ENCODE measurements at regions not wholly inside any gene's neighbourhood (a gene's known extent, or its start where the extent isn't known, plus 50 kb on each side); places are given as distances from the start of the nearest gene placed in this dataset.

- intact Hi-C loops (cut with DNase I; ENCODE audit: low total_unique reads), result no loop called here
- Histone ChIP-seq H3K4me3 (no peak overlapping the region), H3K27ac (no peak overlapping the region), H3K4me1 (no peaks in the 10 kb centered on the region), H3K36me3 (ENCODE audit: low read depth, missing control alignments) (no peaks in the 10 kb centered on the region), H3K27me3 (no peaks in the 10 kb centered on the region), H3K9me3 (no peaks in the 10 kb centered on the region)
- no peak for TF ChIP-seq CTCF (IDR thresholded peaks at IDR 0.05)
- TF ChIP-seq POLR2A (IDR thresholded peaks at IDR 0.05), result no peak
- DNase-seq, result no peak
Measured at GRCh38 chr1:55824251-55824640, 609.1 kb upstream of the USP24 start.

GRCh38 chr1:55823541-55824250 lies 608.5 kb upstream of the USP24 start:
- DNase-seq, result no peak
- H3K9me3 ChIP-seq, result no peaks in the 10 kb centered on the region
- no peaks in the 10 kb centered on the region for H3K27me3 ChIP-seq
- H3K27ac ChIP-seq, result no peak overlapping the region
- no peaks in the 10 kb centered on the region for H3K4me1 ChIP-seq
- TF ChIP-seq POLR2A (IDR thresholded peaks at IDR 0.05) (no peak), CTCF (IDR thresholded peaks at IDR 0.05) (no peak)
- no peaks in the 10 kb centered on the region for H3K36me3 ChIP-seq (ENCODE audit: low read depth, missing control alignments)
- intact Hi-C loops (cut with DNase I; ENCODE audit: low total_unique reads), result no loop called here
- 84 to 89% methylated on average over 6 of the region's 6 CpGs for WGBS, 2 donors
- no peak overlapping the region for H3K4me3 ChIP-seq

- no peaks in the 10 kb centered on the region for H3K27me3 ChIP-seq
- no peaks in the 10 kb centered on the region for H3K9me3 ChIP-seq
- H3K27ac ChIP-seq, result no peak overlapping the region
- intact Hi-C loops (cut with DNase I; ENCODE audit: low total_unique reads), result no loop called here
- TF ChIP-seq POLR2A (IDR thresholded peaks at IDR 0.05), result no peak
- TF ChIP-seq CTCF (IDR thresholded peaks at IDR 0.05), result no peak
- WGBS, 2 donors, result 82 to 86% methylated on average over 2 of the region's 2 CpGs
- no peaks in the 10 kb centered on the region for H3K4me1 ChIP-seq
- DNase-seq, result no peak
- H3K36me3 ChIP-seq (ENCODE audit: low read depth, missing control alignments), result no peaks in the 10 kb centered on the region
- H3K4me3 ChIP-seq, result no peak overlapping the region
Measured at GRCh38 chr1:55822891-55823290, 607.7 kb upstream of the USP24 start.

GRCh38 chr1:55821234-55821633 lies 606.1 kb upstream of the USP24 start:
- H3K36me3 ChIP-seq (ENCODE audit: low read depth, missing control alignments), result no peaks in the 10 kb centered on the region
- no peaks in the 10 kb centered on the region for H3K27me3 ChIP-seq
- 86 to 89% methylated on average over 2 of the region's 2 CpGs for WGBS, 2 donors
- intact Hi-C loops (cut with DNase I; ENCODE audit: low total_unique reads), result no loop called here
- no peaks in the 10 kb centered on the region for H3K9me3 ChIP-seq
- H3K4me3 ChIP-seq, result no peak overlapping the region
- no peaks in the 10 kb centered on the region for H3K4me1 ChIP-seq
- no peak overlapping the region for H3K27ac ChIP-seq
- TF ChIP-seq POLR2A (IDR thresholded peaks at IDR 0.05), result no peak
- TF ChIP-seq CTCF (IDR thresholded peaks at IDR 0.05), result no peak
- no peak for DNase-seq

- H3K4me3 ChIP-seq, result no peak overlapping the region
- WGBS, 2 donors, result 86 to 90% methylated on average over 3 of the region's 3 CpGs
- intact Hi-C loops (cut with DNase I; ENCODE audit: low total_unique reads), result no loop called here
Measured at GRCh38 chr1:55820501-55820900, 605.3 kb upstream of the USP24 start.

More at GRCh38 chr1:55820501-55820900, 605.3 kb upstream of the USP24 start:
- Histone ChIP-seq H3K36me3 (ENCODE audit: low read depth, missing control alignments) (no peaks in the 10 kb centered on the region), H3K9me3 (no peaks in the 10 kb centered on the region), H3K4me1 (no peaks in the 10 kb centered on the region), H3K27me3 (no peaks in the 10 kb centered on the region), H3K27ac (no peak overlapping the region)
- TF ChIP-seq CTCF (IDR thresholded peaks at IDR 0.05) (no peak), POLR2A (IDR thresholded peaks at IDR 0.05) (no peak)
- DNase-seq, result no peak

Data from testis (tissue), 2 donors.